Activated CD4-positive, alpha-beta T cell treated with anti-CD3 and anti-CD28 coated beads, Interleukin-2, Interleukin-4, amounts not matched to agents 100 ng/mL and 50 ng/mL, durations not matched to agents 16 hours and 8 hours (primary cell): ENCODE measurements at regions not wholly inside any gene's neighbourhood (a gene's known extent, or its start where the extent isn't known, plus 50 kb on each side); places are given as distances from the start of the nearest gene placed in this dataset.

Source experiments
- DNase-seq: peaks from one replicate; pipeline ENCODE4 v3.0.0-alpha.2; 2020; ENCODE audit warnings: low spot score

DNA sequence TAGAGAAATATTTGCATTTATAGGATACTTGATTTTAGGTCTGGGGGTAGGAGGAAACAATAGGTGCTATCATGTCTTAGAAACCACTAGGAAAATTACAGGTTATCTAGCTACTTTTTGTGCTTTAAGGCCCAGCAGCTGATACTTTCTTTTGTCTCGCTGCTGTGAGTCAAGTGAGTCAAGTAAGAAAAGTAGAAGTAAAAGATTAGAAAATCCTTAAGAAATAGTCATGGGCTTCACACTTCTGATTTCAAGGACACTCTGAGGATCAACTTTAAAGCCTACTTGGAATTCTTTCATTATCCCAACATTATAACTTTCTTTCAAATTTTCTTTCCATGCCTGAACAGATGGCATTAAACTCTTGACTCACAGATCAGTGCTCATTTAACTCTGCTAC is 95.2 kb upstream of the RBMS3 start:
- no peak for DNase-seq

DNA sequence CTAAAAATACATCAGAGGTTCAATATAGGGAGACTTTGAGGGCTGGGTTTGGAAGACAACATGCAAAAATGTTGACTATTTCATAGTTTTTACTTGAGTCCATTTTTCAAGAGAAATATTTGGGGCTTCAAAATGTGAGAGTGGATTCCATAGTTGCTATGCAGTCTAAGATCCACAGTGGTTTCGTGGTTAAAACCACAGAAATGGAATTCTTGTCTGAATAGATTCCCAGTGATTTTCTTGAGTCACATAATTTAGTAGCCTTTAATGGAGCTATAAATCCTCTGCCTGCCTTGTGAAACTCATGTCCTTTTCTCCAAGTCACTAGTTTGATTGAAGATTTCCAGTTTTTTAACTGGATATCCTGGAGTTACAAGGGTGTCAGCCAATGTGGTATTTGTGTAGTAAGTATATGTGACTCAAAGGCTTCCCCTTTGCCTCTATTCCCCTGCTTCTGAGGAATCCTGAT is 94.7 kb upstream of the RBMS3 start:
- no peak for DNase-seq

- peak; percentile 9 for DNase-seq
Measured at GRCh38 chr3:29186982-29187725, 93.7 kb upstream of the RBMS3 start.

- DNase-seq = no peak
Measured at GRCh38 chr3:29189328-29189727, 91.5 kb upstream of the RBMS3 start.

DNA sequence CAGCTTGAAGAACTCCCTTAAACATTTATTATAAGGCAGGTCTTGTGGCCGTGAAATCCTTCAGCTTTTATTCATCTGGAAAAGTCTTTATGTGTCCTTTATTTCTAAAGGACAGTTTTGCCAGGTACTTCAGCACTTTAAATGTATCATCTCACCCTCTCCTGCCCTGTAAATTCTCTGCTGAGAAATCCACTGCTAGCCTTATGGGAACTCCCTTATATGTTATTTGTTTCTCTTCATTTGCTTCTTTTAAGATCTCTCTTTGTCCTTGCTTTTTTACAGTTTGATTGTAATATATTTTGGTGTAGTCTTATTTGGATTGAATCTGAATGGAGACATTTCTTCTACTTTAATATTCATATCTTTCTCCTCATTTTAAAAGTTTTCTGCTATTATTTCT is 86.7 kb upstream of the RBMS3 start:
- no peak for DNase-seq

DNA sequence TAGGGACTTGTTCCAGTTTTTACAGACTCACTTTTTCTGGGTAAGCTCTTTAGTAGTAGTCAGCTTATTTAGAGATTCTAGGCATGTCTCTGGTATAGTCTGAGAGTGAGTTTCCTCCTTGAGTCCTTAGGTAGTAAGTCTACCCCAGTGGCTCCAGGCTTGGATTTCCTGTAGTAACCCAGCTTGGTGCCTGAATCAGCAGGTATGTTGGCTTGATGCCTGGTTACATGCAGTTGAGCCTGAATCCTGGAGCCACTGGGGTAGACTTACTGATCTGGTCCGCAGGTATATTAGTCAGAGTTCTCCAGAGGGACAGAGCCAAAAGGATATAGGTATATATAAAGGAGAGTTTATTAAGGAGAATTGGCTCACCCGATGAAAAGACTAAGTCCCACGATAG is 85.8 kb upstream of the RBMS3 start:
- DNase-seq = no peak

DNA sequence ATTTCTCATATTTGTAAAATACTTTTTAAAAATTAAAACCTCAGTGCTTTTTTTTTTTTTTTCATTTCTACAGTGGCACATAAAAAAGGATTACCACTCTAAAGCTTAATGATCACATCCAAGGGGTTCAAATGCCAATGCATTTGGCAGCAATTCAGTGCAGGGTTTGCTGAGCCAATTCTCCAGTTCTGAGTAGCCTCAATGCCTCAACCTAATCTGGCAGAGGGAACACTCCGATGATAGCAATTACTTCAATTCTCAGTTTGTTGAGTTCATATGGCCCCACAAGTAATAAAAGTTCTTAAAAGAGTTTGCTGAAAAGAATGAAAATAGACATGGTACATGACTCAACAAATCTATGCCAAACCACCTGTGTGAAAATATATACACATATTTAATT is 79.3 kb upstream of the RBMS3 start:
- DNase-seq = no peak

- no peak for DNase-seq
Measured at GRCh38 chr3:29202378-29202777, 78.5 kb upstream of the RBMS3 start.

GRCh38 chr3:29203851-29204250 is 77.0 kb upstream of the RBMS3 start:
- no peak for DNase-seq

GRCh38 chr3:29207427-29207826 is 73.4 kb upstream of the RBMS3 start:
- no peak for DNase-seq

DNA sequence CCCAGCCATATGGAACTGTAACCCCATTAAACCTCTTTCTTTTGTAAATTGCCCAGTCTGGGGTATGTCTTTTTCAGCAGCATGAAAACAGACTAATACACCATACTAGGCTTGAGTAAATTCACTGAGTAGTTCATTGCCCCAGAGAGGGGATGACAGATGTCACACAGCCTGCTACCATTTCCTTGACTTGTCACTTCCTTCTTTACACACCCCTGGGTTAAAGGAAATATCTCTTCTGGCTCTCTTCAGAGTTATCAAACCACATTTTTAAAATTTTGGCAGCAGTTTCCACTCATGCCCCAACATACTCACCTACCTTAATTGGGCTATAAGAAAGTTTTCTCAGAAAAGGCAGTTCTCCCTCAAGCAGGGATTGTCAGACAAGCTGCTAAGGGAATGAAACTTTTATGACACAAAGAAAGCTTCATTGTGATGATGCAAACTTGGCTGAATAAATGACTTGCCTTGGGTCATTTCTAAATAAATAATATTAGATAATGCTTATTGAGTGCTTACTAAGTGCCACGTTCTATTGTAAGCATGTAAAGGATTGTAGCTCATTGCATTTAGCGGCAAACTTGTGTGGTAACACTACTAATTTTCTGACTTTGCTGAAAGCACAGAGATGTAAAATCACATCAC is 68.0 kb upstream of the RBMS3 start:
- no peak for DNase-seq

DNA sequence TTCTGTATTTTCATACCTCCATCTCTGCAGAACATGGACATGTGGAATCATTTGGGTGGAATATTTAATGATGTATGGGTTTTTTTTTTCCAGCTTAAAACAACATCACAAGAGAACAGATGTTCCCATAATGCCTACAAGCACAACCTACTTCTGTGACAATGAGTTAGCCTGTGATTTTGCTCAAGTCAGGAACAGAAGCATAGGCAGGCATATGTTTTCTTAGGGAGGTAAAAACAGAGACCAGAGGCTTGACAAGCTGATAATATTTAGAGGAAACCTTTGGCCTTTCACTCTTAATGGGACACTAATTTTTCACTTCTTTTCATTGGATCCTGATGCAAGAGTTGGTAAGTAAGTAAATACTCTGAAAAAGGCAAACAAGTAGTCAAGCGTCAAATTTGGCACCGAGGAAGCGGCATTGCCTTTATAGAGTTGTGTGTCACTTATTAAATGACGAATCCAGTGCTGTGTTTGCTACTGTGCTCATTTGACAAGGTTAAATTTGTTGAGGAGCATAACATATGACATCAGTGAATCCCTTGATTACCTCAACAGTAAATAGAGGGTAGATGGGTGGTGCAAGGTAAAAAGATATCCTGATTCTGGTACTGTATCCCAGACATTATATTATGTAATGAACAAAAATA is 66.7 kb upstream of the RBMS3 start:
- no peak for DNase-seq

GRCh38 chr3:29215948-29216347 is 64.9 kb upstream of the RBMS3 start:
- DNase-seq = no peak

DNA sequence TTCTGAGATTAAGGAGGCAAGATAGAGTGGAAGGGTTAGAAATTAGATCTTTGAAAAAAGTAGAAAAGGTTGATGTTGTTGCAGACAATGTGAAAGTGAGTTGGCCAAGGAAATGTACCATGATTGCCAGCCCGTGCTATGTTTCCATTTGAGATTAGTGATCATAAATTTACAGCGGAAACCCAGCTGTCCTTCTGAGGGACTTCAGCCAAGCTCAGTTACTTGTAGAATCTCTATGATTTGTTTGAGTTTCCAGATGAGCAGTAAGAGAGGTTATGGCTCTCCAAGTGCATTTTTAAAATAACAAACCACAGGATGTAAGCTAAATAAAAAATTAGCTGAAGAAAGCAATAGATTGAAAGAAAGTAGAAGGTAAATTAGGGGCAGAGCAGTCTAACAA is 54.2 kb upstream of the RBMS3 start:
- DNase-seq = no peak

GRCh38 chr3:29227307-29227706 is 53.6 kb upstream of the RBMS3 start:
- DNase-seq = no peak
